Nephron (organoid): ENCODE measurements at regions not wholly inside any gene's neighbourhood (a gene's known extent, or its start where the extent isn't known, plus 50 kb on each side); places are given as distances from the start of the nearest gene placed in this dataset.

Source experiments
- H3K27ac Mint-ChIP-seq, 3 experiments: 2 replicates each; pipeline ENCODE4 v1.8.0; 2020; ENCODE audit warnings: mixed read lengths in 3 of 3, mild to moderate bottlenecking in 2 of 3, moderate library complexity in 1 of 3
- H3K27me3 Mint-ChIP-seq: 2 replicates; pipeline ENCODE4 v1.8.0; 2021; ENCODE audit warnings: low read depth, mild to moderate bottlenecking, moderate library complexity, mixed read lengths
- H3K36me3 Mint-ChIP-seq: 2 replicates; pipeline ENCODE4 v1.8.0; 2020; ENCODE audit warnings: low read depth, mixed read lengths
- H3K4me1 Mint-ChIP-seq: 2 replicates; pipeline ENCODE4 v1.8.0; 2020; ENCODE audit warnings: mixed read lengths
- H3K4me3 Mint-ChIP-seq, 3 experiments: 2 replicates each; pipeline ENCODE4 v1.8.0; 2020; ENCODE audit warnings: mild to moderate bottlenecking in 3 of 3, mixed read lengths in 3 of 3, moderate library complexity in 2 of 3
- H3K9me3 Mint-ChIP-seq: 2 replicates; pipeline ENCODE4 v1.8.0; 2020; ENCODE audit warnings: mixed read lengths
- TF ChIP-seq, protein P1 (sequence below), 3 experiments: fragments of 200-600 bp; sonication (generic); IDR thresholded peaks; one replicate each; pipeline ENCODE4 v1.5.0; 2021; ENCODE audit warnings: antibody characterized with exemption in 3 of 3; ENCODE audit not compliant: unreplicated experiment in 3 of 3

GRCh38 chr2:133954636-133955035 lies 299.2 kb upstream of the MGAT5 start:
- H3K9me3 Mint-ChIP-seq: no peaks in the 10 kb centered on the region
- no peaks in the 10 kb centered on the region for H3K36me3 Mint-ChIP-seq

DNA sequence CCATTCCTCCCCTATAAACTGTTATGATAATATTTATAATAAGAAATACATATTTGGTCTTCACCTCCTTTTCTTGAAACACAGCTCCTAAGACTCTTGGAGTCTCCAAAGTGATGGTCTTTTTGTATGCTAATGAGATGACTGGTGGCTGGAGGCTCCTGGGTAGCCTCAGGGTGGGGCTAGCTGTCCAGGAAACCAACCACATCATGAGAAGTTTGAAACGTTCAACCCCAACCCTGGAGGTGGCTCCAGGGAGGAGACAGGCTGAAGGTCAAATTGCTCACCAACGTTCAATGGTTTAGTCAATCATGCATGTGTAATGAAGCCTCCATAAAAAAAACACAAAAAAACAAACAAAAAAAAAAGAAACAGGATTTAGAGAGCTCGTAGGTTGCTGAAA lies 298.7 kb upstream of the MGAT5 start:
- no peaks in the 10 kb centered on the region for H3K36me3 Mint-ChIP-seq
- no peaks in the 10 kb centered on the region for H3K4me1 Mint-ChIP-seq
- no peak overlapping the region for H3K27ac Mint-ChIP-seq
- TF ChIP-seq, protein P1, sequence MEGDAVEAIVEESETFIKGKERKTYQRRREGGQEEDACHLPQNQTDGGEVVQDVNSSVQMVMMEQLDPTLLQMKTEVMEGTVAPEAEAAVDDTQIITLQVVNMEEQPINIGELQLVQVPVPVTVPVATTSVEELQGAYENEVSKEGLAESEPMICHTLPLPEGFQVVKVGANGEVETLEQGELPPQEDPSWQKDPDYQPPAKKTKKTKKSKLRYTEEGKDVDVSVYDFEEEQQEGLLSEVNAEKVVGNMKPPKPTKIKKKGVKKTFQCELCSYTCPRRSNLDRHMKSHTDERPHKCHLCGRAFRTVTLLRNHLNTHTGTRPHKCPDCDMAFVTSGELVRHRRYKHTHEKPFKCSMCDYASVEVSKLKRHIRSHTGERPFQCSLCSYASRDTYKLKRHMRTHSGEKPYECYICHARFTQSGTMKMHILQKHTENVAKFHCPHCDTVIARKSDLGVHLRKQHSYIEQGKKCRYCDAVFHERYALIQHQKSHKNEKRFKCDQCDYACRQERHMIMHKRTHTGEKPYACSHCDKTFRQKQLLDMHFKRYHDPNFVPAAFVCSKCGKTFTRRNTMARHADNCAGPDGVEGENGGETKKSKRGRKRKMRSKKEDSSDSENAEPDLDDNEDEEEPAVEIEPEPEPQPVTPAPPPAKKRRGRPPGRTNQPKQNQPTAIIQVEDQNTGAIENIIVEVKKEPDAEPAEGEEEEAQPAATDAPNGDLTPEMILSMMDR (IDR thresholded peaks at IDR 0.05; ENCODE audit: unreplicated experiment in 3 of 3): no peak
- no peaks in the 10 kb centered on the region for H3K9me3 Mint-ChIP-seq
- no peak overlapping the region for H3K4me3 Mint-ChIP-seq
- H3K27me3 Mint-ChIP-seq: peaks cover 14% of the 10 kb centered on the region

More at GRCh38 chr2:133954636-133955035, 299.2 kb upstream of the MGAT5 start:
- Mint-ChIP-seq H3K4me1 (no peaks in the 10 kb centered on the region), H3K27me3 (peaks cover 14% of the 10 kb centered on the region), H3K27ac (no peak overlapping the region), H3K4me3 (no peak overlapping the region)
- TF ChIP-seq, protein P1 (IDR thresholded peaks at IDR 0.05; ENCODE audit: unreplicated experiment in 3 of 3): no peak

DNA sequence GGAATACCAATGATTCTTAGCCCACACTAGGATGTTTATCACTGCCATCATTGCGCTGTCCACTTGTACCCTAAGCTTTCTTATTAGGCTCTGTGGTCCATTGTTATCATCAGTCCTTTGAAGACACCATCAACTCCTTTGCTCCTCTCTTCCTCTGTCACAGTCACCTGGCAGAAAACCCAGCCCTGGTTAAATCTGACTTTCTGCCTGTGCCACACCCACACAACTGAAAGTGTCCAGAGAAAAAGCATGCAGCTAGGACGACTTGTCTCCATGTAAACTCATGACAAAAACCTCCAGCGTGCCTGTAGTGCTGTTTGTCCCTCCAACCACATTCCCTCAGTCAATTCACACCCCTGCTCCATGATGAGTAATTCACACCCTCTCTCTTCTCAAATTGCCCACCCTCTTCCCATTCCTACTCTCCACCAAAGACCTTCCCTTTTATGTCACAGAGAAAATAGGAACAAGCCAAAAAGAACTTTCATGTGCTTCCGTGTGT lies 297.4 kb upstream of the MGAT5 start:
- Mint-ChIP-seq H3K9me3 (no peaks in the 10 kb centered on the region), H3K4me1 (no peaks in the 10 kb centered on the region), H3K36me3 (no peaks in the 10 kb centered on the region), H3K27ac (no peak overlapping the region), H3K27me3 (peaks cover 10% of the 10 kb centered on the region), H3K4me3 (no peak overlapping the region)
- TF ChIP-seq, protein P1 (IDR thresholded peaks at IDR 0.05; ENCODE audit: unreplicated experiment in 3 of 3): no peak

GRCh38 chr2:133957724-133958480 lies 296.0 kb upstream of the MGAT5 start:
- TF ChIP-seq, protein P1 (IDR thresholded peaks at IDR 0.05; ENCODE audit: unreplicated experiment in 3 of 3): no peak
- Mint-ChIP-seq H3K27ac (no peak overlapping the region), H3K4me3 (no peak overlapping the region), H3K4me1 (no peaks in the 10 kb centered on the region), H3K36me3 (no peaks in the 10 kb centered on the region), H3K9me3 (no peaks in the 10 kb centered on the region), H3K27me3 (peaks cover 10% of the 10 kb centered on the region)

GRCh38 chr2:133959066-133959465 lies 294.8 kb upstream of the MGAT5 start:
- no peaks in the 10 kb centered on the region for H3K4me1 Mint-ChIP-seq
- TF ChIP-seq, protein P1 (IDR thresholded peaks at IDR 0.05; ENCODE audit: unreplicated experiment in 3 of 3): no peak
- H3K9me3 Mint-ChIP-seq: no peaks in the 10 kb centered on the region
- peaks cover 10% of the 10 kb centered on the region for H3K27me3 Mint-ChIP-seq
- H3K27ac Mint-ChIP-seq: no peak overlapping the region
- H3K4me3 Mint-ChIP-seq: no peak overlapping the region
- no peaks in the 10 kb centered on the region for H3K36me3 Mint-ChIP-seq
